Renal cortical epithelial cell (primary cell): ENCODE measurements at regions not wholly inside any gene's neighbourhood (a gene's known extent, or its start where the extent isn't known, plus 50 kb on each side); places are given as distances from the start of the nearest gene placed in this dataset.
"Not testable (repeated sequence)": the region's sequence is repeated elsewhere in the genome, so short reads cannot be mapped to it uniquely, and the experiment has no call there.

Experiments used
- DNase-seq: peaks from one replicate; pipeline ENCODE4 v3.0.0-alpha.2; 2011; ENCODE audit warnings: low read depth

DNA sequence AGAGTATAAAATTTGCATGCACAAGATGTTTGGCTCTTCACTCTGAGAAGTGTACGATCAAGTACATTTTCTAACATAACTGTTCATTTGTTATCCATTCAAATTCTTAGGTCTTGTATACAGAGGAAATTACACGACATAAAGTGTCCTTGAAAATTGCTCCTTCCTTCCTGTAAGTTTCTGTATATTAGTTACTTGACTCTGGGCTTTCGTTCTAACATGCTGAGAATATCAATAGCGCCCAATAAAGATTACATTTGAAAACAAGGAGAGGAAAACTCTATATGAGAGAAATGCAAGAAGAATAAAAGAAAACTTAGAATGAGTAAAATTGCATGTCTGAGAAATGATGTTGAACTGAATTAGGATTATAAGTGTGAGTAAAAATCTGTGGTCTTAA lies 722.5 kb upstream of the CADM2 start:
- DNase-seq: no peak

DNA sequence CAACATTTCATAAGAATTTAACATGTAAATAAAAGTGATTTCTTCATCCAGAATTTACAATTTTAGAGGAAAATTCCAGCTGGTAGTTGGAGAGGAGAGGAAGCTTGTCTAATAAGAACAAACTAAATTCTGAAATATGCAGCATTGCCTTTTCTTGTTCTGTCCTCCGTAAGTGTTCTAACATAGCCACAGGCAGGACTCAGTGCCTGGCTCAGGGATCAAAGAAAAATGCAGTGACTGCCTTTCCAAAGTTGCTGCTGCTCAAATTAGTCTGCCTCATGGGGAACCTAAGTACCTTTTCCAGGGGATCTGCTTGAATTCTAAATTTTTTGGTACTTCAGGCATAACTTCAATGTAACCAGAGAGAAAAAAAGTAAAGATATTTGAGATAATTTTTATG lies 713.0 kb upstream of the CADM2 start:
- no peak for DNase-seq

DNA sequence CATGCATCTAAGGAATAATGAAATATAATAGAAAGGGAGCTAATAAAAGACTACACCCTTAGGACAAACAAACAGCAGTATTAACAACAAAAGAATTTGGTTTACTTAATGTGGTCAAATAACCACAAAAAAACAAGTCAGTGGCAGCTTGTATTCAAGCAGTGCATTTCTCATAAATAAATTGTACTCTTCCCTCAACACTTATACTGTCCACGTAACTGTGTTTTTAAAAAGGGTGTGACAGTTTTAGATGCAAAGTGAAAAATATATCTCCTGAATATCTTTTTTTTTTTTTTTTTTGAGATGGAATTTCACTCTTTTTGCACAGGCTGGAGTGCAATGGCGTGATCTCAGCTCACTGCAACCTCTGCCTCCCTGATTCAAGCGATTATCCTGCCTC lies 698.2 kb upstream of the CADM2 start:
- no peak for DNase-seq

DNA sequence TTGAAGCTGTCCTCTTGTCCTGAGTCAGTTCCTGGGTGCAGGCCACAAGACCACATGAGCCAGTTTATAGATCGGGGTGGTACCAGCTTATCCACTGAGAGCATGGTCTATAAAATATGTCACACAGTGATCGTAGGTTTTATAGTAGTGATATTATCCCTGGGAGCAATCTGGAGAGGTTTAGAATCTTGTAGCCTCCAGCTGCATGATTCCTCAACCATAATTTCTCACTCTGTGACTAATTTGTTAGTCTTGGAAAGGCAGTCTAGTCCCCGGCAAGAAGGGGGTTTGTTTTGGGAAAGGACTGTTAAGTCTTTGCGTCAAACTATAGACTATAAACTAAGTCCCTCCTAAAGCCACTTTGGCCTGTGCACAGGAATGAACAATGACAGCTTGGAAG lies 693.0 kb upstream of the CADM2 start:
- no peak for DNase-seq

DNA sequence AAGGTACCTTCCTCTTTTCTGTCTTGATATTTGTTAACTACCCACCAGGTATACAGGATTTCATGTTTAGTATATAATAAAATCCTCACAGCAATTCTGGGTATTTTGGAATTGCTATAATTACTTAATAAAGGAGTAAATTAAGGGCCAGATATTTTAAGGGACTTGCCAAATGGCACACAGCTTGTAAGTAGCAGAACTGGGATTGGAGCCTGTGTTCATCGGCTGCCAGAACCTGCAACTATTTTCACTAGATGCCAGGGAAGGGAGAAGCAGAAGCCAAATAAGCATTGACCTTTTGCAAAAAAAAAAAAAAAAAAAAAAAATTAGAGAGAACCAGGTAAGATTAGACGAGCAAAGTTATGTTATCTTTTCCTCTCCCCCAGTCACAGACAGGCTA lies 683.3 kb upstream of the CADM2 start:
- DNase-seq: no peak

DNA sequence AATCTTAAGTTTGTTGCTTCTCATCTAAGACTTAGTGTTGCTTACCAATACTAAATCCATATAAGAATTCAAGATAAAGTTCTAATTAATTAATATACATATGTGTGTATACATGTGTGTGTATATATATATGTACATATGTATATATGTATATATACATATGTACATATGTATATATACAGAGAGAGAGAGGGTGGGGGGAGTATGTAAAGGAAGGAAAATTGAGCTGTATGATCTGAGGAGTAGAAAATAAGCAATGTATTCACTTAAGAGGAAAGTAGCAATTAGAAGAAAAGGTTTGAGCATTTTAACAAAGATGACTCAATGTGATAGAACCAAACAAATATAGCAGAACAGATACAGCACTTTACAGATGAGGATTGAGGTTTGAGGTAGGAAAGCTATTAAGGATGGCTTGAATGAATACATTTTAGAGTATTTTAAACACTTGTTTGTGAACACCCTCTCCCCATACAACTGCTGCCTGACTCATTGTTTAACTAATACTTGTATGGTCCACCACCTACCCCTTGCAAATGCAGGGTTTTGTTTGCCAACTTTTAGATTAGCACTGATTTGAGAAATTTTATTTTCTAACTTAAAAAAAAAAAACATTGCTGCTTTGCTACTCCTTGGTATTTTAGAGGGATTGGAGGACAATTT lies 681.1 kb upstream of the CADM2 start:
- DNase-seq: no peak

DNA sequence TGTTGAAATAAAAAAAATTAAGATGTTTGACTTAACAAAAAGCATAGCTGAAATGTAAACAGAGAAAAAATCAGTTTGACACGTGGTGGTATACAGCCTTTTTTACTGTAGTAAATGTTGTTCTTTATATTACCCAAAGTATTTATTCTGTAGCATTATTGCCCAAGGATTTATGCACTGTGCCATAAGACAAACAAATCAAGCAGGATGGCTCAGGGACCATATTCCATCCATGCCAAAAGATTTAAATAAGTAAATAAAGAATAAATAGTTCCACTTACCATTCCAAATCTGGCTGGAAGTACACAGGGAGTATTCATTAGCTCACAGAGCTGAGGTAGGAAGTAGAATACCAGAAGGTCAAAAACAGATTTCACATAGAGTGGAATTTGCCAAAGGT lies 666.7 kb upstream of the CADM2 start:
- DNase-seq: no peak

DNA sequence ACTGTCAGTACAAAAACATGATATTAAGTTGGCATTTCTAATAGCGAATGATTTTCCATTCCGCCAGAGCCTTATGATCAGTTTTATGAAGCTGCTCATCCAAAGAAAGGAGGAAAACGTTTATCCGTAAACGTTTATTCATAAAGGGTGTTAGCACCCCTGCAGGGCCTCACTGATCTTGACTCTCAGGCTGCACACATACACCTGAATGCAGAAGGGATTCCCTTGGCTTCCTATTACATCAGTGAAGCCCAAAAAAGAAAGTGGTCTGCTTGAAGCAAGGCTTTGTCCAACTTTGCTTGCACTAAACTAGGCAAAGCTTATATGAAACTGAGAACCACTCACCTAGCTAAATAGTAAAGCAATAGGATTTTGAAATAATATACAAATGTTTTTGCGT lies 659.5 kb upstream of the CADM2 start:
- no peak for DNase-seq

DNA sequence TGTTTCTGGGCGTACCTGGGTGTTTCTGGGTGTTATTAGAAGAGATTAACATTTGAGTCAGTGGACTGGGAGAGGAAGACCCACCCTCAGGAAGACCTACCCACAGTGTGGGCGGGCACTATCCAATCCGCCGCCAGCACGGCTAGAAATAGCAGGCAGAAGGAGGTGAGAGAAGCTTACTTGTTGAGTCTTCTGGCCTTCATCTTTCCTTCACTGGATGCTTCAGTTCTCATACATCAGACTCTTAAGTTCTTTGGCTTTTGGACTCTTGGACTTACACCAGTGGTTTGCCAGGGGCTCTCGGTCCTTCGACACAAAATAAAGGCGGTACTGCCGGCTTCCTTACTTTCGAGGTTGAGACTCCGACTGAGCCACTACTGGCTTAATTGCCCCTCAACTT lies 654.6 kb upstream of the CADM2 start:
- no peak for DNase-seq

DNA sequence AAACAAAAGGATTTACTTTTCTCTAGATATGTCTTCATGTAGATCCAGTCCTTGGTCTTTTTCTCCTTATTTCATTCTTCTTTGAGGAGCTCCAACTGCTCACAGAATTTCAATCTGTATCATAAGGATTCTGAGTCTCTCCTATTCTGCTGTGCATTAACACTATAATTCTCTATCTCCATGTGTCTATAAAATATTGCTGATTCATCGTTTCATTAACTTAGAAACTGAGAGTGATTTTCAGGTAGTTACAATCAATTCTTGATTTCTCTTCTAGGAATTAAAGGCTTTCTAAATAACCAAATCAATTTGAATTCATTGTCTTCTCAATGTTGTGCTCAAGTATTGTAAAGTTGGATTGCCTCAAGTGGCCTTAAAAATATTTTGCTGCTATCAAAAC lies 651.5 kb upstream of the CADM2 start:
- DNase-seq: no peak

DNA sequence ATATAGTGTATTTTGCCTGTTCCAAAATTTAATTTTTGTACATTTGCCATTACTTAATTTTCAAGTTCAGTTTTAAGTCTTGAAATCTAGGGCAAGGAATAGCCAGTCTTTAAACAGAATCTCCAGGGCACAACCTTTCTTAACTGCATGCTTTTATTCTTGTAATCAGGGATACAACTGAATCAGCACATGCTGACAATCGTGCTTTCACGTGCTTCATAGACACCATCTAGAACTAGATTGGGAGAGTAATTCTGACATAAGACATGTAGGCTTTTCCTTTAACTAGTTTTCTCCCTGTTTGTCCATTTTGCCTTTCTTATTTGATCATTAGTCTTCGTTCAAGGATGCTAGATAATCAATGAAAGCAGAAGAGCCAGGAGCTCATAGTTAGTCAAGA lies 650.4 kb upstream of the CADM2 start:
- DNase-seq: no peak

DNA sequence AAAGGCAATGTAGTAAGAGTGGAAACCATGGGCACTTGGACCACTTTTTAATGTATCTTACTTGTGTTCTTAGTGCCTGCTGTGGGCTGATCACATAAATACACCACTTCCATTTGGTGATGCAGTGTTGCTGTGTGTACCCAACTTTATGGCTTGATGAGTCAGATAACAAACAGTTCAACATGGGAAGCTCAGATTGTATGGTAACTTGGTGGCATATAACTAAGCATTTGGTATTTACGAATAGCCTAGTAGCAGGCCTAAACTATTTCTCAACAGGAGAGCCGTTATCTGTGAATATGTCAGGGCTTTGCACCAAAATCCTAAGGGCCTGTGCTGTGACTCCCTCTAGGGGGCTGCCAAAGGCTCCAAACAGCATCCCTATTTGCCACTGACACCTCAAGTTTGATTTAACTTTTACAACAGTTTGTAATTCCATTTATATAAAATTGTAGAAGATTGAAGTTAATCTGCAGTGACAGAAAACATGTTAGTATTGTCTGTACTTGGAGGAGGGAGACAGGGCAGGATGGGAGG lies 640.4 kb upstream of the CADM2 start:
- no peak for DNase-seq

DNA sequence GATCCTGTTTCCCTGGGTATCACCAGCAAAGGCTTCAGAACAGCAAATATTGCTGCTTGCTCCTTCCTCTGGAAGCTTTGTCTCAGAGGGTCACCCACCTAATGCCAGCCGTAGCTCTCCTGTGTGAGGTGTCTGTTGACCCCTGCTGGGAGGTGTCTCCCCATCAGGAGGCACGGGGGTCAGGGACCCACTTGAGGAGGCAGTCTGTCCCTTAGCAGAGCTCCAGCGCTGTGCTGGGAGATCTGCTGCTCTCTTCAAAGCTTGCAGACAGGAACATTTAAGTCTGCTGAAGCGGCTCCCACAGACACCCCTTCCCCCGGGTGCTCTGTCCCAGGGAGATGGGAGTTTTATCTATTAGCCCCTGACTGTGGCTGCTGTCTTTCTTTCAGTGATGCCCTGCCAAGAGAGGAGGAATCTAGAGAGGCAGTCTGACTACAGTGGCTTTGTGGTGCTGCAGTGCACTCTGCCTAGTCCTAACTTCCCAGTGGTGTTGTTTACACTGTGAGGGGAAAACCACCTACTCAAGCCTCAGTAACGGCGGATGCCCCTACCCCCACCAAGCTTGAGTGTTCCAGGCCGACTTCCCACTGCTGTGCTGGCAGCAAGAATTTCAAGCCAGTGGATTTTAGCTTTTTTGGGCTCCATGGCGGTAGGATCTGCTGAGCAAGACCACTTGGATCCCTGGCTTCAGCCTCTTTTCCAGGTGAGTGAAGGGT lies 593.1 kb upstream of the CADM2 start:
- not testable (repeated sequence) for DNase-seq
